H1 (cell line): ENCODE measurements at regions not wholly inside any gene's neighbourhood (a gene's known extent, or its start where the extent isn't known, plus 50 kb on each side); places are given as distances from the start of the nearest gene placed in this dataset.

Experiments
- CTCF ChIP-seq, 3 experiments: IDR thresholded peaks; 1 replicate in 2 of 3; 2 replicates in 1 of 3; pipeline versions ENCODE4 v1.5.1 to v1.6.1; 2011; ENCODE audit warnings: low read length in 3 of 3, mild to moderate bottlenecking in 3 of 3, inconsistent platforms in 2 of 3, low read depth in 1 of 3, moderate library complexity in 1 of 3; ENCODE audit not compliant: insufficient read depth in 1 of 3; ENCODE audit errors: control extremely low read depth in 1 of 3
- EP300 ChIP-seq, 2 experiments: IDR thresholded peaks; 1 replicate in 1 of 2; 2 replicates in 1 of 2; pipeline ENCODE4 v1.6.1; 2011 to 2012; ENCODE audit warnings: low read depth in 2 of 2, low read length in 2 of 2, mild to moderate bottlenecking in 2 of 2, borderline replicate concordance in 1 of 2, inconsistent platforms in 1 of 2, moderate library complexity in 1 of 2
- EZH2 ChIP-seq: fragments of 200-600 bp; sonication (generic); IDR thresholded peaks from 2 replicates; pipeline ENCODE4 v1.7.1; 2012; ENCODE audit warnings: low read depth, mild to moderate bottlenecking, moderate library complexity, low read length, inconsistent platforms; ENCODE audit not compliant: severe bottlenecking
- POLR2AphosphoS5 ChIP-seq: IDR thresholded peaks from 2 replicates; pipeline ENCODE4 v1.6.1; 2011; ENCODE audit warnings: low read depth, low read length

GRCh38 chr4:100879471-100879870 lies 361.6 kb upstream of the EMCN start:
- TF ChIP-seq CTCF (IDR thresholded peaks at IDR 0.05; ENCODE audit: control extremely low read depth in 1 of 3, insufficient read depth in 1 of 3, low read depth in 1 of 3, low read length in 3 of 3) = no peak
- no peak for TF ChIP-seq EP300 (IDR thresholded peaks at IDR 0.05; ENCODE audit: borderline replicate concordance in 1 of 2, low read depth in 2 of 2, low read length in 2 of 2)
- TF ChIP-seq POLR2AphosphoS5 = no peak
- no peak for TF ChIP-seq EZH2
